Right cardiac atrium (tissue), 5 donors: ENCODE measurements at regions not wholly inside any gene's neighbourhood (a gene's known extent, or its start where the extent isn't known, plus 50 kb on each side); places are given as distances from the start of the nearest gene placed in this dataset.

Source experiments
- ATAC-seq, 2 donors: fragments of 200-7000 bp; cut with Tn5 transposase; one replicate each; pipeline versions ENCODE4 v1.8.0 to v1.9.1; 2020; ENCODE audit warnings: moderate library complexity in 2 of 2, mild to moderate bottlenecking in 1 of 2
- DNase-seq, 3 donors: peaks; one replicate each; pipeline ENCODE4 v3.0.0-alpha.2; 2020
- H3K27ac ChIP-seq: one replicate; pipeline ENCODE4 v1.5.1; 2013; ENCODE audit warnings: mild to moderate bottlenecking, low read length, control low read depth, moderate library complexity
- H3K27me3 ChIP-seq: one replicate; pipeline ENCODE4 v1.6.1; 2013; ENCODE audit not compliant: control insufficient read depth, insufficient read depth
- H3K4me1 ChIP-seq: one replicate; pipeline ENCODE4 v1.6.1; 2013; ENCODE audit warnings: low read length; ENCODE audit not compliant: control insufficient read depth, insufficient read depth
- H3K4me3 ChIP-seq: one replicate; pipeline ENCODE4 v1.5.1; 2013; ENCODE audit warnings: low read length, control low read depth
- H3K9me3 ChIP-seq: one replicate; pipeline ENCODE4 v1.6.1; 2013; ENCODE audit warnings: low read length; ENCODE audit not compliant: control insufficient read depth
- whole genome bisulfite sequencing: extraction: QIAGEN DNeasy Blood & Tissue Kit; methylation state at CpG from one replicate; pipeline ENCODE4 v1.1.7; 2013; 5-methylcytosine and 5-hydroxymethylcytosine counted together
- intact Hi-C, 4 donors: fragments of 100-400 bp; cut with DNase I; formaldehyde crosslinking; loops; one replicate each; pipeline versions ENCODE4 v1.11.0 to v1.14.0; 2022 to 2023
- donor health status: healthy with polysubstance abuse.
- donor health status: DM: no; HTN: yes; CAD: no.
- donor health status: DM: no; HTN: no; CAD: no.
- donor health status: DM: no; HTN: yes; CAD: no; lungs with severe emphysema.
- donor health status: DM: yes; HTN: yes; CAD: no.

DNA sequence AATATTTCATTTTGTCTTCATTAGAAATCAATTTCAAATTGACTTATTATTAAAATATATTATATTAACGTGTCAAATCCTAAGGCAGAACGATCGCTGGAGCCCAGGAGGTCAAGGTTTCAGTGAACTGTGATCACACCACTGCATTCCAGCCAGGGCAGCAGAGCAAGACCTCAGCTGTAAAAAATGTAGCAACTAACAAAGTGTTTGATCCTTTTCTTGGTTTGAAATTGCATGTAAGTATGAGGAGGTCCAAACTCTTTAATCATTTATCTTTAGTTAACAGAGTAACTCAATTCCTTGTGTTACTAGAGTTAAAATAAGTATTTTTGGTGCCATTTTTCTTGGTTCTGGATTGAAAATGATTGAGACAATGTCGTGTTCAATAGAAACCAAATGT, 1033.9 kb downstream of the NLGN4X start:
- intact Hi-C loops = no loop called here
- H3K27ac ChIP-seq = no peak overlapping the region
- no peaks in the 10 kb centered on the region for H3K9me3 ChIP-seq
- no peaks in the 10 kb centered on the region for H3K27me3 ChIP-seq
- no peak for DNase-seq
- 49% methylated on average over 4 of the region's 4 CpGs for WGBS
- no peaks in the 10 kb centered on the region for H3K4me1 ChIP-seq
- no peak overlapping the region for H3K4me3 ChIP-seq
- ATAC-seq = no peak

GRCh38 chrX:5180135-5180741, 1048.4 kb downstream of the NLGN4X start:
- no peaks in the 10 kb centered on the region for H3K27me3 ChIP-seq
- no peak for ATAC-seq

DNA sequence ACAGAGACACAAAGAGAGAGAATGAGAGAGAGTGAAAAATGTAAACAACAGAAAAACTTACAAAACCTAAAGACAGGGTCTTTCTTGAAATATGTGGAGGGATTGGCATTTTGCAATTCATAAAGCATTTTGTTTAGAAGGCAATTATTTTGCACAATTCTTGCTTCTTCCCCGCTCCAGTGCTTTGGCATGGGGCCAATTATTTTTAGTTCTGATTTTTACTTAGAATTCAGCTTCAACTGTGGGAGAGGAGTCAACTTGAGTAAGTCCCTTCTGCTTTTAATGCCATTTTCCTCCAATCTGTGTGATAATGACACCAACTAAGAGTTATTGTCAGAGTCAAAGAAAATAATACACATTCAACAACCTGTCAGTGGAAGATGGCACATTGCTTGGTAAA, 1051.9 kb downstream of the NLGN4X start:
- intact Hi-C loops = no loop called here
- ATAC-seq (no peak), DNase-seq (no peak)
- H3K4me1 ChIP-seq = no peaks in the 10 kb centered on the region
- no peaks in the 10 kb centered on the region for H3K9me3 ChIP-seq
- WGBS = 59% methylated on average over 1 of the region's 1 CpG
- H3K4me3 ChIP-seq = no peak overlapping the region
- H3K27ac ChIP-seq = no peak overlapping the region
- no peaks in the 10 kb centered on the region for H3K27me3 ChIP-seq

More at GRCh38 chrX:5180135-5180741, 1048.4 kb downstream of the NLGN4X start:
- DNase-seq = no peak
- intact Hi-C loops = no loop called here
- no peaks in the 10 kb centered on the region for H3K9me3 ChIP-seq
- no peak overlapping the region for H3K27ac ChIP-seq
- WGBS = 60% methylated on average over 12 of the region's 12 CpGs
- no peaks in the 10 kb centered on the region for H3K4me1 ChIP-seq
- no peak overlapping the region for H3K4me3 ChIP-seq

DNA sequence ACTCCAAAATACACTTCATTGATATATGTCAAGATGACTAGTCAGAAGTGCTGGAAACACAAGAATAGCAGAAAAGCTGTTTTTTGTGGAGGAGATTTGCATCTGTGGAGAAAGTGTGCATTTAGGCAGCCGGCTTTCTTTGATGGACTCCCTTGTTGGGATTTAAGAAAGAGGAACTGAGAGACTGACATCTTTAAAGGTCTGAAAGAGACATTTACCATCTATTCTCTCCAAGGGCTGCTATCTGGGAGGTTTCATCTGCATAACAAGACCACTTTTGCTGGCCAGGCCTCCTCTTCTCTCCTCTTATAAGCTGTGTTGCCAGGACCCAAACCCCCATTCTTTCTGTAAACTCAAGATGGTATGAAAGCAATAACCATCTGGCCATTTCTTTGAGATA, 1065.0 kb downstream of the NLGN4X start:
- WGBS = 80% methylated on average over 1 of the region's 1 CpG
- Histone ChIP-seq H3K9me3 (no peaks in the 10 kb centered on the region), H3K27ac (no peak overlapping the region), H3K27me3 (no peaks in the 10 kb centered on the region), H3K4me1 (no peaks in the 10 kb centered on the region), H3K4me3 (no peak overlapping the region)
- DNase-seq = no peak
- ATAC-seq = no peak
- intact Hi-C loops = no loop called here

DNA sequence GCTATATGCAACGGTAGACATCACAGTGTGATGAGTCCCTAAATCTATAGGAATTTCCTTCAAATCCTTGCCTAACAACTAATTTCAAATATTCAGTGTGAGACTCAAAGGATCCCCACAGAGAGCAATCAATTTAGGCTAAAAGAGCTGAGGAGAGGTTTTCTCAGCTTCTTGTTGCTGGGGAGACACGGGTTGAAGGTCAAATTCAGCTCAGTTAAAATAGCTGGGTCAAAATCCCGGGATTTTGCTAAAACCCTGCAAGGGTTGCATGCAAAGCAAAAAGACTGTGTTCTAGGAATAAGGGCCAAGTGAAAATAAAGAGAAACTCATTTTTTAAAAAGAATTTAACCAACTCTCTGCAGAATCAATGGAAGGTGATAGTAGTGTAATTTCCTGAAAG, 1073.4 kb downstream of the NLGN4X start:
- no peaks in the 10 kb centered on the region for H3K4me1 ChIP-seq
- H3K27me3 ChIP-seq = no peaks in the 10 kb centered on the region
- H3K4me3 ChIP-seq = no peak overlapping the region
- intact Hi-C loops = no loop called here
- H3K9me3 ChIP-seq = no peaks in the 10 kb centered on the region
- WGBS = 11% methylated on average over 3 of the region's 3 CpGs
- DNase-seq (no peak), ATAC-seq (no peak)
- H3K27ac ChIP-seq = no peak overlapping the region

DNA sequence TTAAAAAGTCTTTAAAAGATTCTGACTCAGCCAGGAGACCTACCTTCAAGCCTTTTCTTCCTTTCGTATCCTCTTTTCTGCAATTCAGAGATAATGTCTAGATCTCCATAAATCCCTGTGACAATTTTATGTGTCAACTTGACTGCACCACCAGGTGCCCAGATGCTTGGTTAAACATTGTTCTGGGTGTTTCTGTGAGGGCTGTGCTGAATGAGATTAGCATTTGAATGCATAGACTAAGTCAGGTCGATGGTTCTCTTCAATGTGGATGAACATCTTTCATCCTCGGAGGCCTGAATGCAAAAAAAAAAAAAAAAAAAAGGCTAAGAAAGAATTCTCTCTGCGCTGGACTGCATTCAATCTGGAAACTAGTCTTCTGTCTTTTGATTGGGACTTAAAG, 1082.7 kb downstream of the NLGN4X start:
- no peak overlapping the region for H3K27ac ChIP-seq
- H3K4me1 ChIP-seq = no peaks in the 10 kb centered on the region
- no peaks in the 10 kb centered on the region for H3K9me3 ChIP-seq
- intact Hi-C loops = no loop called here
- no peak for DNase-seq
- no peak overlapping the region for H3K4me3 ChIP-seq
- H3K27me3 ChIP-seq = no peaks in the 10 kb centered on the region
- ATAC-seq = no peak
- 72% methylated on average over 4 of the region's 4 CpGs for WGBS

DNA sequence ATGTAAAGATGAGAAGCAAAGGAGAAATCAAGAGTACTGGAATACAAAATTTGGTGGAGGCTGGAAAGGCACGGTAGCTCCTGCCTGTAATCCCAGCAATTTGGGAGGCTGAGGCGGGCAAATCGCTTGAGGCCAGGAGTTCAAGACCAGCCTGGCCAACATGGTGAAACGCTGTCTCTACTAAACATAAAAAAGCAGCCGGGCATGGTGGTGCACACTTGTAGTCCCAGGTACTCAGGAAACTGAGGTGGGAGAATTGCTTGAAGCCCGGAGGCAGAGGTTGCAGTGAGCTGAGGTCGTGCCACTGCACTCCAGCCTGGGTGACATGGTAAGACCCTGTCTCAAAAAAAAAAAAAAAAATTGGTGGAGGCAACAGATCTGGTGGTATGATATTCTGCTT, 1086.0 kb downstream of the NLGN4X start:
- ATAC-seq (no peak), DNase-seq (no peak)
- Histone ChIP-seq H3K9me3 (no peaks in the 10 kb centered on the region), H3K4me3 (no peak overlapping the region), H3K27me3 (no peaks in the 10 kb centered on the region), H3K27ac (no peak overlapping the region), H3K4me1 (no peaks in the 10 kb centered on the region)
- intact Hi-C loops = no loop called here
- WGBS = 86% methylated on average over 7 of the region's 7 CpGs

GRCh38 chrX:5122181-5122678, 1106.4 kb downstream of the NLGN4X start:
- intact Hi-C loops = no loop called here
- 62% methylated on average over 4 of the region's 4 CpGs for WGBS
- ATAC-seq (no peak), DNase-seq (no peak)
- Histone ChIP-seq H3K4me3 (no peak overlapping the region), H3K9me3 (no peaks in the 10 kb centered on the region), H3K27me3 (no peaks in the 10 kb centered on the region), H3K4me1 (no peaks in the 10 kb centered on the region), H3K27ac (no peak overlapping the region)

- H3K9me3 ChIP-seq = no peaks in the 10 kb centered on the region
- H3K4me1 ChIP-seq = no peaks in the 10 kb centered on the region
- no peaks in the 10 kb centered on the region for H3K27me3 ChIP-seq
- no peak overlapping the region for H3K27ac ChIP-seq
- WGBS = 82% methylated on average over 4 of the region's 4 CpGs
- intact Hi-C loops = no loop called here
- no peak for ATAC-seq
- no peak overlapping the region for H3K4me3 ChIP-seq
- DNase-seq = no peak
These were observed 1110.9 kb downstream of the NLGN4X start for GRCh38 chrX:5117816-5118215.

DNA sequence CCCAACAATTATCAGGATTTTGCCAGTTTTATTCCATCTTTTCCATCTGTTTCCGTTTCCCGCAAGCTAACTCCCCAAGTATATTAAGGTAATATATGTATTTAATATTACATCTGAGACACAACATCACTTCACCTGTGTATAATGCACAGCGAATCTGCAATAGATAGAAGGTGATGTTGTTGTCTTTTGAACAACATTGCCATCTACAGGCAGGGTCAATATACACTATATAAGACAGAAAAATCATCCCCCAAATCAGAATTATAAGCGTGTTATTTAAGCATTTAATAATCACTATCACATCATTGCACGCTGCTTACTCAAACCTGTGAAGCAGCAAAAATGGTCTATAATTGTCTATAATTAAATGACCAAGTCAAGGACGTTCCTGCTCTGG, 1115.5 kb downstream of the NLGN4X start:
- ATAC-seq = no peak
- Histone ChIP-seq H3K9me3 (no peaks in the 10 kb centered on the region), H3K4me3 (no peak overlapping the region), H3K27me3 (no peaks in the 10 kb centered on the region), H3K27ac (no peak overlapping the region), H3K4me1 (no peaks in the 10 kb centered on the region)
- 63% methylated on average over 6 of the region's 6 CpGs for WGBS
- DNase-seq = no peak
- intact Hi-C loops = no loop called here

- H3K27ac ChIP-seq = no peak overlapping the region
- H3K27me3 ChIP-seq = no peaks in the 10 kb centered on the region
- H3K4me1 ChIP-seq = no peaks in the 10 kb centered on the region
- ATAC-seq = no peak
- intact Hi-C loops = no loop called here
- H3K9me3 ChIP-seq = no peaks in the 10 kb centered on the region
- no peak for DNase-seq
- no peak overlapping the region for H3K4me3 ChIP-seq
- WGBS = 87% methylated on average over 8 of the region's 8 CpGs
These were observed 1128.7 kb downstream of the NLGN4X start for GRCh38 chrX:5100004-5100403.

GRCh38 chrX:5086388-5086787, 1142.3 kb downstream of the NLGN4X start:
- DNase-seq = no peak
- Histone ChIP-seq H3K27me3 (no peaks in the 10 kb centered on the region), H3K4me1 (no peaks in the 10 kb centered on the region), H3K9me3 (no peaks in the 10 kb centered on the region), H3K4me3 (no peak overlapping the region), H3K27ac (no peak overlapping the region)
- ATAC-seq = no peak
- 87% methylated on average over 2 of the region's 2 CpGs for WGBS
- intact Hi-C loops = no loop called here
